ENCODE measurements at regions not wholly inside any gene's neighbourhood (a gene's known extent, or its start where the extent isn't known, plus 50 kb on each side); places are given as distances from the start of the nearest gene placed in this dataset.

DNA sequence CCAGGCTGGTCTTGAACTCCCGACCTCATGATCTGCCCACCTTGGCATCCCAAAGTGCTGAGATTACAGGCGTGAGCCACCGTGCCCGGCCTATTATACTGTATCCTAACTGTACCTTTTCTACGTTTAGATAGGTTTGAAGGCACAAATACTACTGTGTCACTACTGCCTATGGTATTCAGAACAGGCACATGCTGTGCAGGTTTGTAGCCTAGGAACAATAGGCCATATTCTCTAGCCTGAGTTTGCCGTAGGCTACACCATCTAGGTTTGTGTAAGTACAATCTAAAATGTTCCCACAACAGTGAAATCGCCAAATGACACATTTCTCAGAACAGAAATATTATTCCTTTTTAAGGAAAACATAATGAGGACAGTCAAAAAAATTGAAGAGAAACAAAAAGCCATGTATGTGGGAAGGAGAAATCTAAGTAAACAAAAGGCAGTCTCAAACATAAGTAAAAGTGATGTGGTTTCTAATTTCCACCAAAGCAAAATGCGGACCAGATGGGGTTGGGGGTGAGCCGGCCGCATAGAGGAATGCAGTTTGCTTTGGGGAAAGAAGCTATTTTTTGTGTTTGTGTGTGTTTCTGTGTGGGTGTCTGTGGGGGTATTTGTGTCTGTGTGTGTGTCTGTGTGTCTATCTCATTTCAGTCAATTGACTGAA, 192.6 kb upstream of the SALL4 start:
- TF ChIP-seq POLR2AphosphoS5 (IDR thresholded peaks at IDR 0.05): no peak
- TF ChIP-seq, protein P1, sequence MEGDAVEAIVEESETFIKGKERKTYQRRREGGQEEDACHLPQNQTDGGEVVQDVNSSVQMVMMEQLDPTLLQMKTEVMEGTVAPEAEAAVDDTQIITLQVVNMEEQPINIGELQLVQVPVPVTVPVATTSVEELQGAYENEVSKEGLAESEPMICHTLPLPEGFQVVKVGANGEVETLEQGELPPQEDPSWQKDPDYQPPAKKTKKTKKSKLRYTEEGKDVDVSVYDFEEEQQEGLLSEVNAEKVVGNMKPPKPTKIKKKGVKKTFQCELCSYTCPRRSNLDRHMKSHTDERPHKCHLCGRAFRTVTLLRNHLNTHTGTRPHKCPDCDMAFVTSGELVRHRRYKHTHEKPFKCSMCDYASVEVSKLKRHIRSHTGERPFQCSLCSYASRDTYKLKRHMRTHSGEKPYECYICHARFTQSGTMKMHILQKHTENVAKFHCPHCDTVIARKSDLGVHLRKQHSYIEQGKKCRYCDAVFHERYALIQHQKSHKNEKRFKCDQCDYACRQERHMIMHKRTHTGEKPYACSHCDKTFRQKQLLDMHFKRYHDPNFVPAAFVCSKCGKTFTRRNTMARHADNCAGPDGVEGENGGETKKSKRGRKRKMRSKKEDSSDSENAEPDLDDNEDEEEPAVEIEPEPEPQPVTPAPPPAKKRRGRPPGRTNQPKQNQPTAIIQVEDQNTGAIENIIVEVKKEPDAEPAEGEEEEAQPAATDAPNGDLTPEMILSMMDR (IDR thresholded peaks at IDR 0.05): no peak
